Activated CD8-positive, alpha-beta memory T cell treated with anti-CD3 and anti-CD28 coated beads for 4 hours (primary cell): ENCODE measurements at regions not wholly inside any gene's neighbourhood (a gene's known extent, or its start where the extent isn't known, plus 50 kb on each side); places are given as distances from the start of the nearest gene placed in this dataset.

Source experiments
- DNase-seq, 2 donors: peaks; one replicate each; pipeline ENCODE4 v3.0.0-alpha.2; 2020; ENCODE audit warnings: low read depth in 2 of 2

DNA sequence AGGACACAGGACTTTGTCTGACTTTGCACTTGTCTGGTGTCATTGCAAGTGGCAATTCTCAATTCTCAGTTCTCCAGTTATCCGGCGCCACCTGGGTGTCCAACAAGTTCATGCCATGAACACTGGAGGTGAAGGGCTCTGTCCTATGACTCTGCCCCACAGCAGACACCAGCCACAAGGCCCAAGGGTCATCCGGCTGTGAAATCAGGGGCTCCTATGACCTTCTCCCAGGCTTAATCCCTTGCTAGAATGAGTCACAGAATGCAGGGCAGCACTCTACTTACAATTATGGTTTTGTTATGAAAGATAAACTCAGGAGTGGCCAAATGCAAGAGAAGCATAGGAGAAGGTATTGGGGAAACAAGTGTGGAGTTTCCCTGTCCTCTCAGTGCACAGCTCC, 392.0 kb downstream of the GADD45G start:
- DNase-seq = no peak

DNA sequence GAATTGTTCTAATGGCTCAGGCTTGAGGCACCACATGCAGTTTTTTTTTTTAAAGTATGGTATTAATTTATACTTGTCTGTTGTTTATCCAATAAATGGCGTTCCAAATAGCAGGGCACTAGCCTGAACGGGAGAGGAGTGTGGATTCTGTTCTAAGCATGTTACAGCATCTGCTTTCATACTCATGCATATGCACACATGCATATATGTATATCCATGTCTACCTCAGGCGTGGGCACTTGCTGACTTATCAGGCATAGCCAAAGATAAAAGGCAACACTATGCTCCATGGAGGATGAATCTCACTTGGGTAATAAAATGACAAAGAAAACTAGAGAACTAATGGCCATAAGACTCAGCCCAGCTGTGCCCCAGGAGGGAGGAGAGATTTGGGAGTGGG, 393.8 kb downstream of the GADD45G start:
- no peak for DNase-seq

DNA sequence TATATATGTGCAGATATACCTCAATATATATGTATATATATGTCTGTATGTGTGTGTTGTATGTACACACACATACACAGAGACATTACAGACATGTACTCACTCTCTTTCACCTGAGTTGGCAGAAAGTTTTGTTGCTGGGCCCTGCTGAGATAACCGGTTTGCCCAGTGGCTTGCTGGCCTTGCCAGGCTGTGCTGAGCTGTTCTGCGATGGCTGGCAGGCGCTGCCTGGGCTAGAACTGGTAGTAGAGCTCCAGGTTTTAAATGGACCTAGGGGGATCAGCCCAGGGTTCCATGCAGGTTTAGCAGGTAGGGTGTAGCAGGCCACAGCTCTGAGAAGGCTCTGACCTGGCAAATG, 394.3 kb downstream of the GADD45G start:
- no peak for DNase-seq

GRCh38 chr9:89999534-90000370, 394.9 kb downstream of the GADD45G start:
- peak; percentile 20 to 57 for DNase-seq

DNA sequence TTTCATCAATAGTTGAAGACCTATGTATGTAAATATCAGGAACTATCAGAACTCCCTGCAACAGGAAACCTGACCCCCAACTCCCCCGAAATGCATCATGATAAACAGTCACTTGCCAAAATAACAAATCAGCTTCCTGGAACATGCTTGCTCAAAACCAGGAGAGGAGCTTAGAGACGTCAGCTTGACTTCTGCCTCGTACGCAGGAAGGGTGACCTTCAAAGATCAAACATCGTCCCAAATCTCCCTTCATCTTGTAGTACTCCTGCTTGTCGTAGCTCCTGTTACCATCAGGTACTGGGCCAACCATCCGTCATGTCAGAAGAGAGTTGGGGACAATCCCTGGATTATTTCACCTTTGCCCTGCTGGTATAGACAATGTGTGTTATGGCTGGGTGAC, 396.1 kb downstream of the GADD45G start:
- DNase-seq = no peak

DNA sequence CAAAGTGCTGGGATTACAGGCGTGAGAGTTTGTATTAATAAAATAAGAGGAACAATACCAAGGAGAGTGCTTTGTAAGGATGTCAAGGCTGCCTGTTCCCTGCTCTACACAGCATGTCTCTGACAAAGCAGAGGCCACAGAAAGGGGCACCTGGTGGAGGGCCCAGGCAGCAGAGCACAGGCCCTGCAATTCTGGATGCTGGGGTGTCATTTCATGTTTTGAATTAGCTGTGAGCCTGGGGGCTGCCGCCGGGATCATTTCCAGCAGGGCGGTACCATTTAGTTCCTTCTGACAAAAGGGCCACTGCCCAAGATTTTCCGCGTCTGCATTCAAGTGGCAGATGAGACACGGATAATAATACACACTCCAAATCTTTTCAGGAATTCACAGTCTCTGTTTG, 396.9 kb downstream of the GADD45G start:
- DNase-seq = no peak

DNA sequence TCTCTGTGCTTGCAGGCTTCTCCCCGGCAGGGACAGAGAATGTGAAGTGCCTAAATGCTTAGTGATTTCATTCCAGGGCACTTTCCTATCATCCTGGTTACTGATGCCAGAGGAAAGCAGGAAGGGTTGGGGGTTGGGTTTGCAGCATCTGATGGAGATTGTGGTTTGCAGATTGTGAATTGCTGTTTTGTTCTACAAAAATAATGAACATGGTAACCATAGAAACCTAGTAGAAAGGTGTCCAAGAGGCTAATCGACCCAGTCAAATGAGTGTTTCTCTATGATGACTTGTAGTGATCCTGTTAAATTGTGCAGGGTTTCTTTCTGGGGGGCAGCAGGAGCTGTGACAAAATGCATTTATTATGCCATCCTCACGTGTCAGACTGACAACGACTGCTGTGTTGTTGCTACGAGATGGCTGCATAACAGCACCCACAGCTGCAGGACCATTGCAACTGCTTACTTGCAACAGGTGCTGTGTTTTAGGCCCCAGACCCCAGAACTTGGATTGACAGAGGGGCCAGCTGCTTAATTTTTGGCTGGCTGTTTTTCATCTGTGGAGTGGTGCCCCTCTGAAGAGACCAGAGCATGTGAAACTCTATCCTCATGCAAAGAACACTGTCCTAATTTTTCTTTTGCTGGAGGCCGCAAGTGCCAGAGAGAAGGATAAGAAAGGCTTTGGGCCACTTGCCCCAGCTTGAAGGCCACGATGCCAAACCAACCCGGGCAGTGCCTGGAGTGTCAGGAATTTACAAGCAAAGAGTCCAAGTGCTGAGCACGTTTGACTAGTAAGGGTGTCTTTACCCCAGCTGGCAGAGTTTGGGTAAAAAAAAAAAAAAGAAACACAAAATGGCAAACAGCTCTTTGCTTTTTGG, 397.8 kb downstream of the GADD45G start:
- DNase-seq = no peak

DNA sequence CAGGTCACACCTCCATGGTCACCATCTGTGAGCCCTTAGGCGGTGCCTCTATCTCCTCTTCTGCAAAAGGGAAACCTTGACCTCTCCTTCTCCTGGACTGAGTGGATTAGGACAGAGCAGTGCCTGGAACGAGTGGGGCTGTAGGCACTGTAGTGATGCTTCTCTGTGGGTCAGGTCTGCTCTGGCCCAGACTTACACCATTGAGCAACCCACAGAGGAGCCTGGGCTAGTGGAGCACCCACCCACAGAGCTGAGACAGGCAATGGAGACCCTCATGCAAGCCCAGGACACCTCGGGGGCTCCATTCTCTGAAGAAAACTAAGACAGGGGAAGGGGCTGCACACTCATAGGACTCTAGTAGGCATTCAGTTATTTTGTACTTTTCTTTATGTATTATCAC, 400.6 kb downstream of the GADD45G start:
- no peak for DNase-seq

DNA sequence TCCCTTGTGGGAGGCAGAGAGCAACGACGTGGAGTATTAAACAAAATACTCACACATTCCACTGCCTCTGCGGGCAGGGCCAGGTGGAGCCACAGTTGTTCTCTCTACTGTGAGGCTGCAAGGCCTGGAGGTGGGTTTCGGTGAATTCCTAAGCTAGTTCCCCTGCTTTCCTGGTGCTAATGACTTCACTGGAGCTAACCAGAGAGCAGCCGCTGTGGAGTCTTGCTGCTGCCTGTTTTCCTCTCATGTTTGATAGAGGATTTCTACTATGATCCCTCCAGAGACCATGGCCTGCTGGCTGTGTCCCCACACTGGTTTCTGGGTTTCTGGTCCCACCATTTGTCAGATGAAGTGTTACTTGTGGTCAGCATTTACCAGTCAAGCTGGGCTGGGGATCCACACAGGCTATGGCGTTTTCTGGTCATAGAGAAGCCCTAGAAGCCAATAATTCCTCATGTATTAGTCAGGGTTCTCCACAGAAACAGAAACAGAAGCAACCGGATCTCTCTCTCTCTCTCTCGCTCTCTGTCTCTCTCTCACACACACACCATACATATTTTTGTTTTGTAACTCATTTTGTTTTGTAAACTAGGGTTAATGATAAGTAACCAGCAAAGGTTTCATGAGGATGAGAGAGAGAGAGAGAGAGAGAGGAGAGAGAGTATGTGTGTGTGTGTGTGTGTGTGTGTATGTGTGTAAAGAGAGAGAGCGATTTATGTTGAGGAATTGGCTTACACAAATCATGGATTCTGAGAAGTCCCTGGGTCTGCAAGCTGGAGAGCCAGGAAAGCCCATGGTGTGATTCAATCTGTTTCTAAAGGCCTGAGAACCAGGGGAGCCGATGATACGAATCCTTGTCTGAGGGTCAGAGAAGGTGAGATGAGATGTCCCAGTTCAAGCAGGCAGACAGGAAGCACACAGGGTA, 403.0 kb downstream of the GADD45G start:
- DNase-seq = no peak

- DNase-seq = no peak
These were observed 404.6 kb downstream of the GADD45G start for GRCh38 chr9:90009447-90009846.

GRCh38 chr9:90010793-90011192, 406.0 kb downstream of the GADD45G start:
- no peak for DNase-seq

DNA sequence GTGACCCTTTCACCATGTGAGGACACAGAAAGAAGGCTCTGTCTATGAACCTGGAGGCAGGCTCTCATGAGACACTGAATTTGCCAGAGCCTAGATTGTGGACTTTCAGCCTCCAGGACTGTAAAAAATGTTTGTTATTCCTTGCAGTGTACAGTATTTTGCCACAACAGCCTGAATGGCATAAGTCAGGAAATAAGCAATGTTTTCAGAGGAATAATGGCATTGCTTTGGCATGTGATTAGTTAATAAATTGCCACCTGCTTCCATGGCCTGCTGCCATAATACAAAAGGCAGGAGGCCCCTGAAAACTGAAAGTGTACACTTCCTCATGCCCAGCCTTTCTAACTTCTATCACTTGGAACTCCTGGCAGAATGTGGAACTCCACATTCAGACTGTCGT, 408.1 kb downstream of the GADD45G start:
- no peak for DNase-seq

DNA sequence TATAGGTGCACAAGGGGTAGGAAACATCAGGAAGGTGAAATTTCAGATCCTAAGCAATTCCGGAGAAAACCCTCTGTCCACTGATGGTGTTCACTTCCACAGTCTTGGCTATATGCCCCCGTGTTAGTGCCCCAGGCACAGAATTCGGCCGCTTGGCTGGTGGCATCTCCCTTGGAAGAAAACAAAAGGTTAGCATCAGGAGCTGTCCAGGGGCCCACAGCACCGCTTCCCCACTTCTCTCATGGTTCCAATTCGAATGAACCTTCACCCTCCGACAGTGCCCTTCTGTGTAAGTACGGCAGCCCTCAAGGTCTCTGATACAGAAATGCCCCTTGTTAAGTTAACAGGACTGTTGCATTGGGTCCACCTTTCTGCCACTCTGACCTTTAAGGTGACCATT, 409.0 kb downstream of the GADD45G start:
- no peak for DNase-seq

GRCh38 chr9:90014421-90014820, 409.6 kb downstream of the GADD45G start:
- no peak for DNase-seq

- no peak for DNase-seq
These were observed 411.5 kb downstream of the GADD45G start for GRCh38 chr9:90016272-90016671.

DNA sequence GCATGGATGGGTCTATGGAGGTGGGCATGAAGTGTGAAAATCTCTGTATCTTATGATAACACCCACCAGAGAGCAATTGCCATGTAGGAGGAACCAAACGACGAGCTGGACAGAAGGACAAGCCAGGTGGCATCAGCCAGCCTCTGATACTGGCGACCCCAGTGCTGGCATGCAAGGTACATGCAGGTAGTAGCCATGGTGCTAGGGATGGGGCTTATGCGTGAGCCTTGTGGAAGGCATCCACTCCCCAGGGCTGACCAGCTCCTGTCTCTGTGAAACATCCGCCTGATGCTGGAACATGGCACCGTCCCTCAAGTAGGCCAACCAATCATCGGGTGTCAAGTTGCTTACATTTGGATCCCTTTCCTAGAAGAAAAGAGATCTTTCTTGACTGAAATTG, 412.9 kb downstream of the GADD45G start:
- DNase-seq = no peak

- DNase-seq = no peak
These were observed 413.9 kb downstream of the GADD45G start for GRCh38 chr9:90018688-90019087.

- DNase-seq = no peak
These were observed 414.8 kb downstream of the GADD45G start for GRCh38 chr9:90019626-90020025.

GRCh38 chr9:90020276-90020871, 415.6 kb downstream of the GADD45G start:
- DNase-seq = no peak

GRCh38 chr9:90021216-90021906, 416.5 kb downstream of the GADD45G start:
- no peak for DNase-seq

GRCh38 chr9:90022474-90022873, 417.7 kb downstream of the GADD45G start:
- no peak for DNase-seq
